ENCODE measurements at regions not wholly inside any gene's neighbourhood (a gene's known extent, or its start where the extent isn't known, plus 50 kb on each side); places are given as distances from the start of the nearest gene placed in this dataset.

DNA sequence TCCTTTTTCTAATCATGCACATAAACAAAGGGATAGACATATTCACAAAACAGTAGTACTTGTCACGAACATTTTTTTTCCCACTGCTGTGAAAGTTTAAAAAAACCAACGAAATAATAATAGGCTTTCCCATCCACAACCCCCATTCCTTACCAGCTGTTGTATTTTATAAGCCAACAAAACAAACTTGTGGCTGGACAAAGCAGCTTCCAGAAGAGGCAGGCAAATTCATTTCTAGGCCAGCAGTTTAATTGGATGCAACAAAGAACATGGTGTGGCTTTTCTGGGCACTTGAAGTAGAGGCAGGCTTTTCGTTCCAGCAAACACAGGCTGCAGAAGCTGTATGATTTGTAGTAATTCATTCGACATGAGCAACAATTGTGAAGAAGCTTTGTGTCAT is 56.0 kb upstream of the FAM20A start:
- TF ChIP-seq, protein P1, sequence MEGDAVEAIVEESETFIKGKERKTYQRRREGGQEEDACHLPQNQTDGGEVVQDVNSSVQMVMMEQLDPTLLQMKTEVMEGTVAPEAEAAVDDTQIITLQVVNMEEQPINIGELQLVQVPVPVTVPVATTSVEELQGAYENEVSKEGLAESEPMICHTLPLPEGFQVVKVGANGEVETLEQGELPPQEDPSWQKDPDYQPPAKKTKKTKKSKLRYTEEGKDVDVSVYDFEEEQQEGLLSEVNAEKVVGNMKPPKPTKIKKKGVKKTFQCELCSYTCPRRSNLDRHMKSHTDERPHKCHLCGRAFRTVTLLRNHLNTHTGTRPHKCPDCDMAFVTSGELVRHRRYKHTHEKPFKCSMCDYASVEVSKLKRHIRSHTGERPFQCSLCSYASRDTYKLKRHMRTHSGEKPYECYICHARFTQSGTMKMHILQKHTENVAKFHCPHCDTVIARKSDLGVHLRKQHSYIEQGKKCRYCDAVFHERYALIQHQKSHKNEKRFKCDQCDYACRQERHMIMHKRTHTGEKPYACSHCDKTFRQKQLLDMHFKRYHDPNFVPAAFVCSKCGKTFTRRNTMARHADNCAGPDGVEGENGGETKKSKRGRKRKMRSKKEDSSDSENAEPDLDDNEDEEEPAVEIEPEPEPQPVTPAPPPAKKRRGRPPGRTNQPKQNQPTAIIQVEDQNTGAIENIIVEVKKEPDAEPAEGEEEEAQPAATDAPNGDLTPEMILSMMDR (IDR thresholded peaks at IDR 0.05): no peak
- no peak for TF ChIP-seq POLR2A (IDR thresholded peaks at IDR 0.05)

All from heart left ventricle (tissue), 13 donors.